GM23338 (cell line): ENCODE measurements at regions not wholly inside any gene's neighbourhood (a gene's known extent, or its start where the extent isn't known, plus 50 kb on each side); places are given as distances from the start of the nearest gene placed in this dataset.

ENCODE experiments used
- ATAC-seq: fragments of 200-7000 bp; cut with Tn5 transposase; 3 replicates; pipeline ENCODE4 v1.9.1; 2020
- DNase-seq: peaks from one replicate; pipeline ENCODE4 v3.0.0-alpha.2; 2015; ENCODE audit warnings: low spot score
- H2AFZ ChIP-seq: fragments of 200-600 bp; sonication (generic); 2 replicates; pipeline ENCODE4 v1.8.0; 2016; ENCODE audit warnings: antibody characterized with exemption, mild to moderate bottlenecking, moderate library complexity
- H3F3A ChIP-seq: fragments of 200-600 bp; sonication (generic); replicated peaks from 2 replicates; pipeline ENCODE4 v1.8.0; 2017; ENCODE audit warnings: antibody characterized with exemption, mixed run types, low read depth
- H3K27ac ChIP-seq: fragments of 200-600 bp; sonication (generic); 2 replicates; pipeline ENCODE4 v1.6.1; 2016; ENCODE audit warnings: low read depth
- H3K27me3 ChIP-seq: fragments of 200-600 bp; sonication (generic); 2 replicates; pipeline ENCODE4 v1.8.0; 2016; ENCODE audit warnings: mild to moderate bottlenecking, mixed run types, moderate library complexity; ENCODE audit not compliant: insufficient read depth
- H3K36me3 ChIP-seq: fragments of 200-600 bp; sonication (generic); 2 replicates; pipeline ENCODE4 v1.8.0; 2016; ENCODE audit warnings: mild to moderate bottlenecking; ENCODE audit not compliant: insufficient read depth
- H3K4me1 ChIP-seq: fragments of 200-600 bp; sonication (generic); 2 replicates; pipeline ENCODE4 v1.8.0; 2016; ENCODE audit warnings: mild to moderate bottlenecking, moderate library complexity; ENCODE audit not compliant: insufficient read depth
- H3K4me2 ChIP-seq: fragments of 200-600 bp; sonication (generic); 2 replicates; pipeline ENCODE4 v1.7.1; 2017; ENCODE audit warnings: mixed run types
- H3K4me3 ChIP-seq: fragments of 200-600 bp; sonication (generic); 2 replicates; pipeline ENCODE4 v1.6.1; 2016; ENCODE audit warnings: mixed run types
- H3K79me2 ChIP-seq: fragments of 200-600 bp; sonication (generic); replicated peaks from 2 replicates; pipeline ENCODE4 v1.8.0; 2017; ENCODE audit warnings: mild to moderate bottlenecking; ENCODE audit not compliant: insufficient read depth
- H3K9me2 ChIP-seq: fragments of 200-600 bp; sonication (generic); 2 replicates; pipeline ENCODE4 v1.8.0; 2017; ENCODE audit not compliant: insufficient read depth
- H4K20me1 ChIP-seq: fragments of 200-600 bp; sonication (generic); replicated peaks from 2 replicates; pipeline ENCODE4 v1.8.0; 2017; ENCODE audit warnings: mild to moderate bottlenecking; ENCODE audit not compliant: insufficient read depth
- H3K27ac Mint-ChIP-seq: 2 replicates; pipeline ENCODE4 v1.8.0; 2020; ENCODE audit warnings: inconsistent platforms, mild to moderate bottlenecking, moderate library complexity, mixed read lengths
- H3K27me3 Mint-ChIP-seq: 3 replicates; pipeline ENCODE4 v1.8.0; 2022; ENCODE audit warnings: low read depth, mild to moderate bottlenecking, moderate library complexity, mixed read lengths, inconsistent platforms; ENCODE audit not compliant: insufficient read depth, poor library complexity
- H3K36me3 Mint-ChIP-seq: 3 replicates; pipeline ENCODE4 v1.8.0; 2021; ENCODE audit warnings: low read depth, mild to moderate bottlenecking, inconsistent platforms, moderate library complexity, mixed read lengths
- H3K4me1 Mint-ChIP-seq: 3 replicates; pipeline ENCODE4 v1.8.0; 2020; ENCODE audit warnings: mild to moderate bottlenecking, inconsistent platforms, mixed read lengths
- H3K4me3 Mint-ChIP-seq: 3 replicates; pipeline ENCODE4 v1.8.0; 2021; ENCODE audit warnings: moderate library complexity, mild to moderate bottlenecking, inconsistent platforms, mixed read lengths
- H3K9me3 Mint-ChIP-seq: 3 replicates; pipeline ENCODE4 v1.8.0; 2020; ENCODE audit warnings: moderate library complexity, mild to moderate bottlenecking, inconsistent platforms, mixed read lengths
- CREB1 ChIP-seq: fragments of 250-450 bp; sonication (Bioruptor Pico); IDR thresholded peaks from 2 replicates; pipeline ENCODE4 v1.5.0; 2020; ENCODE audit warnings: low read depth, mild to moderate bottlenecking, moderate library complexity
- CTCF ChIP-seq, 2 experiments: fragments of 200-600 bp in 1 of 2; sonication (generic) in 1 of 2; conservative IDR thresholded peaks; 2 replicates each; pipeline versions ENCODE4 v1.5.1 to v1.6.1; 2016 to 2017; ENCODE audit warnings: antibody characterized with exemption in 2 of 2, low read depth in 2 of 2, mild to moderate bottlenecking in 2 of 2, moderate library complexity in 1 of 2
- ETS1 ChIP-seq: IDR thresholded peaks from 2 replicates; pipeline ENCODE4 v1.6.1; 2016; ENCODE audit warnings: antibody characterized with exemption
- EZH2 ChIP-seq: fragments of 200-600 bp; sonication (generic); IDR thresholded peaks from one replicate; pipeline ENCODE4 v1.8.0; 2017; ENCODE audit warnings: antibody characterized with exemption, mild to moderate bottlenecking, low read depth; ENCODE audit not compliant: unreplicated experiment
- EZH2phosphoT487 ChIP-seq: fragments of 200-600 bp; sonication (generic); IDR thresholded peaks from one replicate; pipeline ENCODE4 v1.8.1; 2018; ENCODE audit warnings: antibody characterized with exemption; ENCODE audit not compliant: unreplicated experiment
- JUNB ChIP-seq: IDR thresholded peaks from one replicate; pipeline ENCODE4 v1.6.1; 2016; ENCODE audit warnings: antibody characterized with exemption; ENCODE audit not compliant: unreplicated experiment
- NANOG ChIP-seq: IDR thresholded peaks from 2 replicates; pipeline ENCODE4 v1.6.1; 2016; ENCODE audit warnings: antibody characterized with exemption, borderline replicate concordance
- POLR2AphosphoS5 ChIP-seq: IDR thresholded peaks from 2 replicates; pipeline ENCODE4 v1.6.1; 2016; ENCODE audit warnings: antibody characterized with exemption, low read depth
- REST ChIP-seq: IDR thresholded peaks from one replicate; pipeline ENCODE4 v1.6.1; 2018; ENCODE audit warnings: antibody characterized with exemption; ENCODE audit not compliant: unreplicated experiment
- STAT1 ChIP-seq: IDR thresholded peaks from one replicate; pipeline ENCODE4 v1.6.1; 2016; ENCODE audit warnings: antibody characterized with exemption; ENCODE audit not compliant: unreplicated experiment
- ZNF114 ChIP-seq: fragments of 250-450 bp; sonication (Bioruptor Pico); IDR thresholded peaks from 2 replicates; pipeline ENCODE4 v1.5.0; 2020; ENCODE audit warnings: mild to moderate bottlenecking, moderate library complexity
- ZNF331 ChIP-seq: fragments of 250-450 bp; sonication (Bioruptor Pico); IDR thresholded peaks from 2 replicates; pipeline ENCODE4 v1.5.0; 2020; ENCODE audit warnings: low read depth, mild to moderate bottlenecking, moderate library complexity
- ZNF462 ChIP-seq: fragments of 250-450 bp; sonication (Bioruptor Pico); IDR thresholded peaks from 2 replicates; pipeline ENCODE4 v1.5.0; 2020; ENCODE audit warnings: mild to moderate bottlenecking, moderate library complexity

- H3K79me2 ChIP-seq: no peaks in the 10 kb centered on the region
- H3K4me1 Mint-ChIP-seq: no peaks in the 10 kb centered on the region
- H3K36me3 Mint-ChIP-seq: peaks cover 17% of the 10 kb centered on the region; the same call in 2 of the 3 replicates
- ATAC-seq: no peak
- H3K27ac ChIP-seq: no peak overlapping the region
- H3K4me1 ChIP-seq: no peaks in the 10 kb centered on the region
- no peaks in the 10 kb centered on the region; the same call in 1 of the 2 replicates for H3K36me3 ChIP-seq
- DNase-seq: no peak
- TF ChIP-seq CTCF (conservative IDR thresholded peaks at IDR 0.05; ENCODE audit: low read depth in 2 of 2) (no peak), JUNB (no peak), NANOG (no peak), EZH2 (no peak), POLR2AphosphoS5 (no peak), STAT1 (no peak), ZNF114 (CRISPR knock-in tag) (no peak), EZH2phosphoT487 (no peak), CREB1 (CRISPR knock-in tag) (no peak), REST (no peak), ZNF462 (no peak), ETS1 (no peak), ZNF331 (CRISPR knock-in tag) (no peak)
- no peak overlapping the region for H3K27ac Mint-ChIP-seq
- H3F3A ChIP-seq: no peaks in the 10 kb centered on the region
- H3K4me3 ChIP-seq: no peak overlapping the region
- H3K9me2 ChIP-seq: no peaks in the 10 kb centered on the region
- no peaks in the 10 kb centered on the region for H3K27me3 ChIP-seq
- no peaks in the 10 kb centered on the region for H4K20me1 ChIP-seq
- H2AFZ ChIP-seq: no peak overlapping the region
- peaks cover 4% of the 10 kb centered on the region for H3K27me3 Mint-ChIP-seq
- H3K4me2 ChIP-seq: no peak overlapping the region
- no peak overlapping the region for H3K4me3 Mint-ChIP-seq
- peaks cover 96% of the 10 kb centered on the region for H3K9me3 Mint-ChIP-seq
These were observed 533.3 kb downstream of the SOCS6 start for GRCh38 chr18:70822117-70822516.
